Keratinocyte (primary cell): ENCODE measurements at regions not wholly inside any gene's neighbourhood (a gene's known extent, or its start where the extent isn't known, plus 50 kb on each side); places are given as distances from the start of the nearest gene placed in this dataset.
"Not testable (repeated sequence)": the region's sequence is repeated elsewhere in the genome, so short reads cannot be mapped to it uniquely, and the experiment has no call there.

Source experiments
- DNase-seq: peaks from one replicate; pipeline ENCODE4 v3.0.0-alpha.2; 2011; ENCODE audit warnings: low read depth, missing footprints, low spot score
- FAIRE-seq: peaks from 2 replicates; lab custom pipeline; 2011; peaks lifted over from hg19 to GRCh38; lab: Jason Lieb, UNC
- H2AFZ ChIP-seq: 2 replicates; pipeline ENCODE4 v1.6.0; 2012; ENCODE audit warnings: low read length, control low read depth, inconsistent platforms; ENCODE audit not compliant: control insufficient read depth
- H3K27ac ChIP-seq: 2 replicates; pipeline ENCODE4 v1.5.1; 2011; ENCODE audit warnings: low read length; ENCODE audit not compliant: control insufficient read depth, insufficient read depth
- H3K27me3 ChIP-seq: 3 replicates; pipeline ENCODE4 v1.6.0; 2011; ENCODE audit warnings: low read length; ENCODE audit not compliant: control insufficient read depth, insufficient read depth; ENCODE audit errors: extremely low read depth
- H3K36me3 ChIP-seq, 2 experiments: 2 replicates in 1 of 2; 3 replicates in 1 of 2; pipeline ENCODE4 v1.5.1; 2011; ENCODE audit warnings: low read length in 2 of 2, mild to moderate bottlenecking in 1 of 2; ENCODE audit not compliant: control insufficient read depth in 2 of 2, insufficient read depth in 2 of 2; ENCODE audit errors: extremely low read depth in 1 of 2
- H3K4me1 ChIP-seq: 3 replicates; pipeline ENCODE4 v1.5.1; 2011; ENCODE audit warnings: low read length; ENCODE audit not compliant: control insufficient read depth, insufficient read depth; ENCODE audit errors: extremely low read depth
- H3K4me2 ChIP-seq: 3 replicates; pipeline ENCODE4 v1.6.0; 2011; ENCODE audit warnings: low read depth, low read length; ENCODE audit not compliant: control insufficient read depth, insufficient read depth; ENCODE audit errors: extremely low read depth
- H3K4me3 ChIP-seq, 3 experiments: fragments of 200-600 bp in 1 of 3; sonication (generic) in 1 of 3; 2 replicates in 2 of 3; 3 replicates in 1 of 3; pipeline ENCODE4 v1.5.1; 2011 to 2016; ENCODE audit warnings: low read length in 3 of 3, mild to moderate bottlenecking in 3 of 3, control low read depth in 2 of 3, inconsistent platforms in 1 of 3, low read depth in 1 of 3, mixed read lengths in 1 of 3, mixed run types in 1 of 3, moderate library complexity in 1 of 3; ENCODE audit not compliant: control insufficient read depth in 2 of 3, insufficient read depth in 2 of 3; ENCODE audit errors: extremely low read depth in 1 of 3
- H3K79me2 ChIP-seq: 2 replicates; pipeline ENCODE4 v1.6.0; 2012; ENCODE audit warnings: low read length; ENCODE audit not compliant: control insufficient read depth, insufficient read depth
- H3K9ac ChIP-seq: 3 replicates; pipeline ENCODE4 v1.6.0; 2011; ENCODE audit warnings: low read length; ENCODE audit not compliant: control insufficient read depth, insufficient read depth; ENCODE audit errors: extremely low read depth
- H3K9me1 ChIP-seq: 3 replicates; pipeline ENCODE4 v1.6.0; 2011; ENCODE audit warnings: low read length; ENCODE audit not compliant: control insufficient read depth, insufficient read depth; ENCODE audit errors: extremely low read depth
- H3K9me3 ChIP-seq: 2 replicates; pipeline ENCODE4 v1.5.1; 2012; ENCODE audit warnings: low read depth, low read length; ENCODE audit not compliant: control insufficient read depth
- H4K20me1 ChIP-seq: 3 replicates; pipeline ENCODE4 v1.6.0; 2011; ENCODE audit warnings: low read length; ENCODE audit not compliant: control insufficient read depth, insufficient read depth; ENCODE audit errors: extremely low read depth
- EZH2 ChIP-seq: IDR thresholded peaks from one replicate; pipeline ENCODE4 v1.6.1; 2012; ENCODE audit warnings: inconsistent platforms, mild to moderate bottlenecking, low read length, moderate library complexity
- dilution Hi-C: fragments of 300-500 bp; cut with MboI; formaldehyde crosslinking; loops from one replicate; pipeline ENCODE4 v1.7.0; 2020; ENCODE audit warnings: low sequenced_read_pairs; ENCODE audit not compliant: extremely low pct_ligation_motif_present
- TF ChIP-seq, protein P1 (sequence below), 3 experiments: IDR thresholded peaks in 1 of 3; conservative IDR thresholded peaks in 1 of 3; optimal IDR thresholded peaks in 1 of 3; 2 replicates in 2 of 3; 3 replicates in 1 of 3; pipeline versions ENCODE3 to v1.5.1; 2011; ENCODE audit warnings: low read length in 3 of 3, mild to moderate bottlenecking in 3 of 3, moderate library complexity in 2 of 3, control low read depth in 1 of 3, inconsistent platforms in 1 of 3; ENCODE audit not compliant: insufficient read depth in 2 of 3; ENCODE audit errors: extremely low read depth in 1 of 3

DNA sequence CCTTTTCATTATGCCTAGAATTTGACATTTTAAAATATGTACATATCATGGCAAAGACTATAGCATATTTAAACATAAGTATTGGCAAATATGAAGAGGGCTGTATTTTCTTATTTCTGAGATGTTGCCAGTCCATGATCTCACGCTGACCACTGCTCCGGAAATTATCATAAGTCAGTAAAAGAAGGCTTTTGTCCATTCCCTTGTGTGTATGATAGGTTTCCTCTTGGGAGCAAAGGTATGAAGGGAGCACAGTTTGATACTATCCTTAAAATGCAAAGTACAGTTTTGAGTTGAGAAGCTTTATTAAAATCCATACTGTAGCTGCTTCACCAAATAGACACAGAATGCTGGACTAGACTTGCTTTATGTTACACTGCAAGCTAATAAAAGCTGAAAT is 52.6 kb upstream of the AGA start:
- TF ChIP-seq, protein P1, sequence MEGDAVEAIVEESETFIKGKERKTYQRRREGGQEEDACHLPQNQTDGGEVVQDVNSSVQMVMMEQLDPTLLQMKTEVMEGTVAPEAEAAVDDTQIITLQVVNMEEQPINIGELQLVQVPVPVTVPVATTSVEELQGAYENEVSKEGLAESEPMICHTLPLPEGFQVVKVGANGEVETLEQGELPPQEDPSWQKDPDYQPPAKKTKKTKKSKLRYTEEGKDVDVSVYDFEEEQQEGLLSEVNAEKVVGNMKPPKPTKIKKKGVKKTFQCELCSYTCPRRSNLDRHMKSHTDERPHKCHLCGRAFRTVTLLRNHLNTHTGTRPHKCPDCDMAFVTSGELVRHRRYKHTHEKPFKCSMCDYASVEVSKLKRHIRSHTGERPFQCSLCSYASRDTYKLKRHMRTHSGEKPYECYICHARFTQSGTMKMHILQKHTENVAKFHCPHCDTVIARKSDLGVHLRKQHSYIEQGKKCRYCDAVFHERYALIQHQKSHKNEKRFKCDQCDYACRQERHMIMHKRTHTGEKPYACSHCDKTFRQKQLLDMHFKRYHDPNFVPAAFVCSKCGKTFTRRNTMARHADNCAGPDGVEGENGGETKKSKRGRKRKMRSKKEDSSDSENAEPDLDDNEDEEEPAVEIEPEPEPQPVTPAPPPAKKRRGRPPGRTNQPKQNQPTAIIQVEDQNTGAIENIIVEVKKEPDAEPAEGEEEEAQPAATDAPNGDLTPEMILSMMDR (optimal IDR thresholded peaks at IDR 0.05 in 1 of 3, IDR thresholded peaks at IDR 0.05 in 1 of 3, conservative IDR thresholded peaks at IDR 0.05 in 1 of 3; ENCODE audit: extremely low read depth in 1 of 3, insufficient read depth in 2 of 3, low read length in 3 of 3) = no peak
- TF ChIP-seq EZH2 = no peak
- H3K4me1 ChIP-seq = no peaks in the 10 kb centered on the region
- H2AFZ ChIP-seq = no peak overlapping the region
- FAIRE-seq (no peak), DNase-seq (no peak)
- H3K27me3 ChIP-seq = no peaks in the 10 kb centered on the region
- no peak overlapping the region for H3K27ac ChIP-seq
- H3K9ac ChIP-seq = no peak overlapping the region
- H3K9me1 ChIP-seq = no peaks in the 10 kb centered on the region
- no peaks in the 10 kb centered on the region for H3K36me3 ChIP-seq
- no peak overlapping the region for H3K4me2 ChIP-seq
- no peaks in the 10 kb centered on the region for H3K9me3 ChIP-seq
- dilution Hi-C loops = no loop called here
- H3K4me3 ChIP-seq = no peak overlapping the region
- H3K79me2 ChIP-seq = no peaks in the 10 kb centered on the region
- H4K20me1 ChIP-seq = no peaks in the 10 kb centered on the region

- not testable (repeated sequence) for H4K20me1 ChIP-seq
Measured at GRCh38 chr4:177495626-177496025, 53.4 kb upstream of the AGA start.

GRCh38 chr4:177499537-177499936 is 57.3 kb upstream of the AGA start:
- H4K20me1 ChIP-seq = no peaks in the 10 kb centered on the region
- no peaks in the 10 kb centered on the region for H3K36me3 ChIP-seq
- no peaks in the 10 kb centered on the region for H3K9me1 ChIP-seq
- H3K4me3 ChIP-seq = no peak overlapping the region
- H3K9me3 ChIP-seq = no peaks in the 10 kb centered on the region
- H3K27me3 ChIP-seq = no peaks in the 10 kb centered on the region
- dilution Hi-C loops = no loop called here
- no peak overlapping the region for H3K27ac ChIP-seq
- no peak overlapping the region for H3K9ac ChIP-seq
- no peak for TF ChIP-seq EZH2
- TF ChIP-seq, protein P1 (optimal IDR thresholded peaks at IDR 0.05 in 1 of 3, IDR thresholded peaks at IDR 0.05 in 1 of 3, conservative IDR thresholded peaks at IDR 0.05 in 1 of 3; ENCODE audit: extremely low read depth in 1 of 3, insufficient read depth in 2 of 3, low read length in 3 of 3) = no peak
- DNase-seq = no peak
- no peaks in the 10 kb centered on the region for H3K4me1 ChIP-seq
- no peak overlapping the region for H2AFZ ChIP-seq
- no peak overlapping the region for H3K4me2 ChIP-seq
- FAIRE-seq = no peak
- no peaks in the 10 kb centered on the region for H3K79me2 ChIP-seq

More at GRCh38 chr4:177495626-177496025, 53.4 kb upstream of the AGA start:
- H3K9ac ChIP-seq, H3K36me3 ChIP-seq, H3K4me2 ChIP-seq, H3K27me3 ChIP-seq, H3K79me2 ChIP-seq, H3K9me1 ChIP-seq, DNase-seq, H3K4me1 ChIP-seq, H3K9me3 ChIP-seq, H2AFZ ChIP-seq, dilution Hi-C loops, FAIRE-seq, H3K4me3 ChIP-seq, H3K27ac ChIP-seq: not testable (repeated sequence)
